Liver (tissue), 8 donors: ENCODE measurements at regions not wholly inside any gene's neighbourhood (a gene's known extent, or its start where the extent isn't known, plus 50 kb on each side); places are given as distances from the start of the nearest gene placed in this dataset.

Experiments used
- DNase-seq: peaks from one replicate; pipeline ENCODE4 v3.0.0-alpha.2; 2017; ENCODE audit warnings: low spot score
- H3K27ac ChIP-seq, 2 donors: one replicate each; pipeline ENCODE4 v1.7.0; 2013; ENCODE audit warnings: inconsistent platforms in 2 of 2, low read length in 2 of 2, control low read depth in 1 of 2, low read depth in 1 of 2, mild to moderate bottlenecking in 1 of 2
- H3K27me3 ChIP-seq, 4 donors: one replicate each; pipeline versions ENCODE4 v1.6.1 to v1.7.0; 2013; ENCODE audit warnings: low read length in 3 of 4, inconsistent platforms in 1 of 4, mild to moderate bottlenecking in 1 of 4, moderate library complexity in 1 of 4; ENCODE audit not compliant: control insufficient read depth in 4 of 4, insufficient read depth in 4 of 4
- H3K36me3 ChIP-seq, 4 donors: one replicate each; pipeline versions ENCODE4 v1.6.1 to v1.7.0; 2013; ENCODE audit warnings: low read length in 3 of 4, mild to moderate bottlenecking in 3 of 4, low read depth in 1 of 4, moderate library complexity in 1 of 4; ENCODE audit not compliant: control insufficient read depth in 4 of 4, insufficient read depth in 3 of 4
- H3K4me1 ChIP-seq, 4 donors: one replicate each; pipeline versions ENCODE4 v1.6.1 to v1.7.0; 2013; ENCODE audit warnings: low read length in 3 of 4, mild to moderate bottlenecking in 3 of 4, moderate library complexity in 1 of 4; ENCODE audit not compliant: control insufficient read depth in 4 of 4, insufficient read depth in 4 of 4
- H3K4me3 ChIP-seq, 3 donors: one replicate each; pipeline versions ENCODE4 v1.6.1 to v1.7.0; 2013; ENCODE audit warnings: low read length in 3 of 3, control low read depth in 1 of 3, low read depth in 1 of 3, mild to moderate bottlenecking in 1 of 3
- H3K9ac ChIP-seq, 2 donors: one replicate each; pipeline ENCODE4 v1.7.0; 2013; ENCODE audit warnings: low read length in 2 of 2, mild to moderate bottlenecking in 2 of 2, moderate library complexity in 2 of 2, control low read depth in 1 of 2, low read depth in 1 of 2
- H3K9me3 ChIP-seq, 4 donors: one replicate each; pipeline versions ENCODE4 v1.6.1 to v1.7.0; 2013; ENCODE audit warnings: low read length in 3 of 4; ENCODE audit not compliant: control insufficient read depth in 4 of 4
- ATF3 ChIP-seq: IDR thresholded peaks from 2 replicates; pipeline ENCODE4 v1.6.1; 2016; ENCODE audit warnings: antibody characterized with exemption
- CTCF ChIP-seq: fragments of 150-350 bp; IDR thresholded peaks from 2 replicates; pipeline ENCODE4 v1.5.1; 2017; ENCODE audit warnings: improper control_type of control experiment, low read depth, low read length; ENCODE audit not compliant: missing input control
- EGR1 ChIP-seq, 2 donors: IDR thresholded peaks; 2 replicates each; pipeline ENCODE4 v1.6.1; 2016 to 2018; ENCODE audit warnings: antibody characterized with exemption in 2 of 2, low read depth in 2 of 2
- FOXA1 ChIP-seq: IDR thresholded peaks from 2 replicates; pipeline ENCODE4 v1.6.1; 2016; ENCODE audit warnings: antibody characterized with exemption
- FOXA2 ChIP-seq: IDR thresholded peaks from 2 replicates; pipeline ENCODE4 v1.6.1; 2016; ENCODE audit warnings: antibody characterized with exemption
- GABPA ChIP-seq, 2 donors: IDR thresholded peaks in 1 of 2; conservative IDR thresholded peaks in 1 of 2; 2 replicates each; pipeline ENCODE4 v1.6.1; 2016; ENCODE audit warnings: antibody characterized with exemption in 2 of 2, mild to moderate bottlenecking in 1 of 2, moderate library complexity in 1 of 2
- HNF4A ChIP-seq, 2 donors: conservative IDR thresholded peaks; 2 replicates each; pipeline ENCODE4 v1.6.1; 2016; ENCODE audit warnings: antibody characterized with exemption in 2 of 2, mild to moderate bottlenecking in 2 of 2
- HNF4G ChIP-seq: IDR thresholded peaks from 2 replicates; pipeline ENCODE4 v1.6.1; 2016; ENCODE audit warnings: antibody characterized with exemption
- JUND ChIP-seq, 2 donors: IDR thresholded peaks; 2 replicates each; pipeline ENCODE4 v1.6.1; 2016; ENCODE audit warnings: antibody characterized with exemption in 2 of 2
- MAX ChIP-seq: IDR thresholded peaks from 2 replicates; pipeline ENCODE4 v1.6.1; 2016; ENCODE audit warnings: antibody characterized with exemption
- NR2F2 ChIP-seq: IDR thresholded peaks from 2 replicates; pipeline ENCODE4 v1.6.1; 2016; ENCODE audit warnings: antibody characterized with exemption
- RAD21 ChIP-seq, 2 donors: IDR thresholded peaks; 2 replicates each; pipeline ENCODE4 v1.6.1; 2016; ENCODE audit warnings: antibody characterized with exemption in 2 of 2, mild to moderate bottlenecking in 2 of 2
- REST ChIP-seq: IDR thresholded peaks from 2 replicates; pipeline ENCODE4 v1.6.1; 2016; ENCODE audit warnings: antibody characterized with exemption, mild to moderate bottlenecking
- RXRA ChIP-seq, 2 donors: IDR thresholded peaks; 2 replicates each; pipeline ENCODE4 v1.6.1; 2017 to 2018; ENCODE audit warnings: antibody characterized with exemption in 2 of 2, mild to moderate bottlenecking in 1 of 2
- SP1 ChIP-seq: IDR thresholded peaks from 2 replicates; pipeline ENCODE4 v1.6.1; 2018; ENCODE audit warnings: antibody characterized with exemption, mild to moderate bottlenecking
- TAF1 ChIP-seq: conservative IDR thresholded peaks from 2 replicates; pipeline ENCODE4 v1.6.1; 2016; ENCODE audit warnings: antibody characterized with exemption, mild to moderate bottlenecking
- YY1 ChIP-seq: IDR thresholded peaks from 2 replicates; pipeline ENCODE4 v1.6.1; 2016; ENCODE audit warnings: antibody characterized with exemption, mild to moderate bottlenecking
- ZBTB33 ChIP-seq: IDR thresholded peaks from 2 replicates; pipeline ENCODE4 v1.6.1; 2016; ENCODE audit warnings: antibody characterized with exemption
- WGBS: extraction: QIAGEN DNeasy Blood & Tissue Kit; methylation state at CpG from one replicate; pipeline ENCODE4 v1.1.7; 2013; 5-methylcytosine and 5-hydroxymethylcytosine counted together
- donor health status: healthy.
- donor health status: healthy.
- donor health status: healthy.
- donor health status: healthy.
- donor health status: healthy.

GRCh38 chr5:51991940-51992339, 608.7 kb downstream of the ISL1 start:
- WGBS: 85% methylated on average over 3 of the region's 3 CpGs
- no peaks in the 10 kb centered on the region for H3K36me3 ChIP-seq
- DNase-seq: no peak
- TF ChIP-seq FOXA1: no peak
- H3K4me1 ChIP-seq: no peaks in the 10 kb centered on the region
- H3K9me3 ChIP-seq: no peaks in the 10 kb centered on the region
- no peak overlapping the region for H3K4me3 ChIP-seq
- no peak overlapping the region for H3K9ac ChIP-seq
- H3K27me3 ChIP-seq: no peaks in the 10 kb centered on the region
- H3K27ac ChIP-seq: no peak overlapping the region

GRCh38 chr5:51995773-51996306, 612.6 kb downstream of the ISL1 start:
- Histone ChIP-seq H3K27ac (no peak overlapping the region), H3K36me3 (no peaks in the 10 kb centered on the region), H3K9me3 (no peaks in the 10 kb centered on the region), H3K9ac (no peak overlapping the region), H3K4me3 (no peak overlapping the region), H3K4me1 (no peaks in the 10 kb centered on the region), H3K27me3 (no peaks in the 10 kb centered on the region)
- WGBS: 81% methylated on average over 5 of the region's 5 CpGs
- TF ChIP-seq JUND (IDR thresholded peaks at IDR 0.05) (no peak), ZBTB33 (no peak), SP1 (no peak), FOXA2 (no peak), TAF1 (no peak), REST (no peak), EGR1 (IDR thresholded peaks at IDR 0.05; ENCODE audit: low read depth in 2 of 2) (no peak), YY1 (no peak), RXRA (IDR thresholded peaks at IDR 0.05) (no peak), RAD21 (IDR thresholded peaks at IDR 0.05) (no peak), NR2F2 (no peak), ATF3 (no peak), HNF4A (conservative IDR thresholded peaks at IDR 0.05) (no peak), HNF4G (no peak), CTCF (no peak), FOXA1 (no peak), GABPA (IDR thresholded peaks at IDR 0.05 in 1 of 2, conservative IDR thresholded peaks at IDR 0.05 in 1 of 2) (no peak), MAX (no peak)
- no peak for DNase-seq
